ENCODE measurements at regions not wholly inside any gene's neighbourhood (a gene's known extent, or its start where the extent isn't known, plus 50 kb on each side); places are given as distances from the start of the nearest gene placed in this dataset.
A peak's percentile ranks its signal among the peaks of the same experiment; 100 is the strongest.

- DNase-seq (ENCODE audit: low spot score), result no peak
These were observed 146.5 kb downstream of the SYK start for GRCh38 chr9:90948156-90948555.

GRCh38 chr9:90950600-90950999 lies 149.0 kb downstream of the SYK start:
- DNase-seq (ENCODE audit: low spot score), result no peak

GRCh38 chr9:90953200-90953599 lies 151.6 kb downstream of the SYK start:
- DNase-seq (ENCODE audit: low spot score), result no peak

- no peak for DNase-seq (ENCODE audit: low spot score)
These were observed 152.2 kb downstream of the SYK start for GRCh38 chr9:90953805-90954204.

- DNase-seq (ENCODE audit: low spot score), result peak; percentile 65
These were observed 154.6 kb downstream of the SYK start for GRCh38 chr9:90956026-90956810.

GRCh38 chr9:90958328-90958727 lies 156.7 kb downstream of the SYK start:
- no peak for DNase-seq (ENCODE audit: low spot score)

GRCh38 chr9:90960941-90961340 lies 159.3 kb downstream of the SYK start:
- DNase-seq (ENCODE audit: low spot score), result no peak

- peak; percentile 63 for DNase-seq (ENCODE audit: low spot score)
These were observed 159.8 kb downstream of the SYK start for GRCh38 chr9:90961375-90961774.

GRCh38 chr9:90964101-90965020 lies 162.7 kb downstream of the SYK start:
- DNase-seq (ENCODE audit: low spot score), result no peak

GRCh38 chr9:90965226-90966030 lies 163.8 kb downstream of the SYK start:
- no peak for DNase-seq (ENCODE audit: low spot score)

- no peak for DNase-seq (ENCODE audit: low spot score)
These were observed 164.3 kb downstream of the SYK start for GRCh38 chr9:90966031-90966290.

GRCh38 chr9:90966480-90967144 lies 165.0 kb downstream of the SYK start:
- DNase-seq (ENCODE audit: low spot score), result peak; percentile 49

GRCh38 chr9:90967145-90967538 lies 165.5 kb downstream of the SYK start:
- DNase-seq (ENCODE audit: low spot score), result no peak

- DNase-seq (ENCODE audit: low spot score), result no peak
These were observed 167.5 kb downstream of the SYK start for GRCh38 chr9:90969021-90969675.

- peak; percentile 28 for DNase-seq (ENCODE audit: low spot score)
These were observed 169.0 kb downstream of the SYK start for GRCh38 chr9:90970608-90971007.

GRCh38 chr9:90972057-90972456 lies 170.4 kb downstream of the SYK start:
- no peak for DNase-seq (ENCODE audit: low spot score)

- DNase-seq (ENCODE audit: low spot score), result no peak
These were observed 172.4 kb downstream of the SYK start for GRCh38 chr9:90974016-90974415.

- DNase-seq (ENCODE audit: low spot score), result no peak
These were observed 173.1 kb downstream of the SYK start for GRCh38 chr9:90974643-90975245.

- peak; percentile 30 for DNase-seq (ENCODE audit: low spot score)
These were observed 174.3 kb downstream of the SYK start for GRCh38 chr9:90975781-90976538.

GRCh38 chr9:90979138-90979551 lies 177.5 kb downstream of the SYK start:
- DNase-seq (ENCODE audit: low spot score), result no peak
